Hippocampal formation (tissue), 2 donors: ENCODE measurements at regions not wholly inside any gene's neighbourhood (a gene's known extent, or its start where the extent isn't known, plus 50 kb on each side); places are given as distances from the start of the nearest gene placed in this dataset.

Experiments
- DNase-seq, 2 donors: peaks; one replicate each; lab custom pipeline; 2025; lab: John Stamatoyannopoulos, UW

- no peak for DNase-seq
Observed at GRCh38 chr6:132096245-132096644, 145.1 kb upstream of the CCN2 start.

GRCh38 chr6:132089173-132089572 is 138.0 kb upstream of the CCN2 start:
- no peak for DNase-seq

GRCh38 chr6:132088150-132088549 is 137.0 kb upstream of the CCN2 start:
- no peak for DNase-seq

GRCh38 chr6:132087391-132087790 is 136.2 kb upstream of the CCN2 start:
- DNase-seq: no peak

GRCh38 chr6:132085731-132086130 is 134.6 kb upstream of the CCN2 start:
- no peak for DNase-seq

GRCh38 chr6:132084811-132085509 is 133.8 kb upstream of the CCN2 start:
- no peak for DNase-seq

- no peak for DNase-seq
Observed at GRCh38 chr6:132082421-132082820, 131.2 kb upstream of the CCN2 start.

GRCh38 chr6:132081338-132081737 is 130.2 kb upstream of the CCN2 start:
- DNase-seq: no peak

- DNase-seq: no peak
Observed at GRCh38 chr6:132079286-132079685, 128.1 kb upstream of the CCN2 start.

- DNase-seq: no peak
Observed at GRCh38 chr6:132076452-132076851, 125.3 kb upstream of the CCN2 start.

GRCh38 chr6:132072831-132073230 is 121.7 kb upstream of the CCN2 start:
- no peak for DNase-seq

- no peak for DNase-seq
Observed at GRCh38 chr6:132072271-132072670, 121.1 kb upstream of the CCN2 start.

- DNase-seq: no peak
Observed at GRCh38 chr6:132070356-132070755, 119.2 kb upstream of the CCN2 start.

GRCh38 chr6:132068766-132069165 is 117.6 kb upstream of the CCN2 start:
- no peak for DNase-seq

- no peak for DNase-seq
Observed at GRCh38 chr6:132067286-132067685, 116.1 kb upstream of the CCN2 start.

GRCh38 chr6:132065556-132065955 is 114.4 kb upstream of the CCN2 start:
- DNase-seq: no peak

GRCh38 chr6:132063738-132064137 is 112.6 kb upstream of the CCN2 start:
- no peak for DNase-seq

GRCh38 chr6:132063204-132063603 is 112.0 kb upstream of the CCN2 start:
- no peak for DNase-seq

GRCh38 chr6:132062626-132063025 is 111.5 kb upstream of the CCN2 start:
- no peak for DNase-seq

GRCh38 chr6:132061381-132061780 is 110.2 kb upstream of the CCN2 start:
- no peak for DNase-seq

- DNase-seq: no peak
Observed at GRCh38 chr6:132060591-132060990, 109.4 kb upstream of the CCN2 start.

GRCh38 chr6:132058975-132059374 is 107.8 kb upstream of the CCN2 start:
- no peak for DNase-seq

GRCh38 chr6:132054525-132054924 is 103.4 kb upstream of the CCN2 start:
- DNase-seq: no peak

GRCh38 chr6:132053511-132053910 is 102.3 kb upstream of the CCN2 start:
- no peak for DNase-seq
